DMS79 (cell line): ENCODE measurements at regions not wholly inside any gene's neighbourhood (a gene's known extent, or its start where the extent isn't known, plus 50 kb on each side); places are given as distances from the start of the nearest gene placed in this dataset.

Source experiments
- DNase-seq: peaks from one replicate; lab custom pipeline; 2025; lab: John Stamatoyannopoulos, UW

GRCh38 chr1:168918860-168919741, 187.4 kb upstream of the ATP1B1 start:
- DNase-seq = no peak

- no peak for DNase-seq
Measured at GRCh38 chr1:168920456-168921094, 185.9 kb upstream of the ATP1B1 start.

GRCh38 chr1:168921629-168922028, 184.9 kb upstream of the ATP1B1 start:
- DNase-seq = no peak

GRCh38 chr1:168923521-168924136, 182.9 kb upstream of the ATP1B1 start:
- DNase-seq = no peak

- DNase-seq = no peak
Measured at GRCh38 chr1:168924976-168925375, 181.5 kb upstream of the ATP1B1 start.

- DNase-seq = no peak
Measured at GRCh38 chr1:168926236-168926635, 180.3 kb upstream of the ATP1B1 start.

- DNase-seq = no peak
Measured at GRCh38 chr1:168932539-168932938, 174.0 kb upstream of the ATP1B1 start.

- no peak for DNase-seq
Measured at GRCh38 chr1:168933141-168933805, 173.2 kb upstream of the ATP1B1 start.

- no peak for DNase-seq
Measured at GRCh38 chr1:168939110-168939946, 167.2 kb upstream of the ATP1B1 start.

- DNase-seq = no peak
Measured at GRCh38 chr1:168939947-168940223, 166.6 kb upstream of the ATP1B1 start.

GRCh38 chr1:168941640-168942039, 164.8 kb upstream of the ATP1B1 start:
- no peak for DNase-seq

GRCh38 chr1:168942165-168942564, 164.3 kb upstream of the ATP1B1 start:
- no peak for DNase-seq

- no peak for DNase-seq
Measured at GRCh38 chr1:168945870-168946269, 160.6 kb upstream of the ATP1B1 start.

- no peak for DNase-seq
Measured at GRCh38 chr1:168947041-168947440, 159.4 kb upstream of the ATP1B1 start.

- DNase-seq = no peak
Measured at GRCh38 chr1:168949672-168950071, 156.8 kb upstream of the ATP1B1 start.

- no peak for DNase-seq
Measured at GRCh38 chr1:168957818-168958217, 148.7 kb upstream of the ATP1B1 start.

GRCh38 chr1:168958562-168959289, 147.8 kb upstream of the ATP1B1 start:
- no peak for DNase-seq

- DNase-seq = no peak
Measured at GRCh38 chr1:168959382-168959781, 147.1 kb upstream of the ATP1B1 start.

- DNase-seq = no peak
Measured at GRCh38 chr1:168960114-168960513, 146.4 kb upstream of the ATP1B1 start.

GRCh38 chr1:168960595-168960994, 145.9 kb upstream of the ATP1B1 start:
- no peak for DNase-seq

GRCh38 chr1:168963601-168964000, 142.9 kb upstream of the ATP1B1 start:
- no peak for DNase-seq
